Posterior vena cava (tissue), 2 donors: ENCODE measurements at regions not wholly inside any gene's neighbourhood (a gene's known extent, or its start where the extent isn't known, plus 50 kb on each side); places are given as distances from the start of the nearest gene placed in this dataset.

Experiments
- DNase-seq: peaks from one replicate; pipeline ENCODE4 v3.0.0-alpha.2; 2020; ENCODE audit warnings: low spot score
- intact Hi-C, 2 donors: fragments of 100-400 bp; cut with DNase I; formaldehyde crosslinking; loops; one replicate each; pipeline versions ENCODE4 v1.14.1 to v1.14.2; 2022 to 2023
- donor health status: DM: yes; HTN: yes; CAD: no.
- donor health status: DM: yes; HTN: yes; CAD: no.

DNA sequence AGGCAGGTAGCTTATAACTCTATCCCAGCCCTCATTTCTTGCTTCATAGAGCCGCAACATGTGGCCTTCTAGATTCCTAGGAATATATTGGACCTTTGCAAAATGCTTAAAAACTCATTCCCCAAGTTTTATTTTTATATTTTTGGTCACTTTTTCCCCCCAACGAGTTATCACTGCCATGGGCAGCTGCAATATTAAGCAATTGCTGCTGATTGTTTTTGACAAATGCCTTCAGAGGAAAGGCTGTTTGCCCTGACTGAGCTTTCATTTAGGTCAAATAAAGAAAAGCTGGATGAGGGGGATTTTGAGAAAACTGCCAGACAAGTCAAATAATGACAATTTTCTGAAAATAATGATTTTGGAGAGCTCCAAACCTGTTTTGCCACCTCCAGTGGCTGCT lies 976.9 kb upstream of the MBL2 start:
- no peak for DNase-seq
- intact Hi-C loops, result no loop called here

DNA sequence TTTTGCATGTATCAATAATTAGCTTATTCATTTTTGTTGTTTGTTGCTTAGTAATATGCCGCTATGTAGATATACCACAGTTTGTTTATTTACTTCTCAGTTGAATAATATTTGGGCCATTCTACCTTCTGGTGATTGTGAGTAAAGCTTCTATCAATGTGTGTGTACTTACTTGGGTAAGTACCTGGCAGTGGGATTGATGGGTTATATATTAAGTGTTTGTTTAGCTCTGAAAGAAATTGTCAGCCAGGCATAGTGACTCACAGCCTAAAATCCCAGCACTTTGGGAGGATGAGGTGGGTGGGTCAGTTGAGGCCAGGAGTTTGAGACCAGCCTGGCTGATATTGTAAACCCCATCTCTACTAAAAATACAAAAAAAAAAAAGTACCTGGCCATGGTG lies 975.7 kb upstream of the MBL2 start:
- intact Hi-C loops, result no loop called here
- no peak for DNase-seq

DNA sequence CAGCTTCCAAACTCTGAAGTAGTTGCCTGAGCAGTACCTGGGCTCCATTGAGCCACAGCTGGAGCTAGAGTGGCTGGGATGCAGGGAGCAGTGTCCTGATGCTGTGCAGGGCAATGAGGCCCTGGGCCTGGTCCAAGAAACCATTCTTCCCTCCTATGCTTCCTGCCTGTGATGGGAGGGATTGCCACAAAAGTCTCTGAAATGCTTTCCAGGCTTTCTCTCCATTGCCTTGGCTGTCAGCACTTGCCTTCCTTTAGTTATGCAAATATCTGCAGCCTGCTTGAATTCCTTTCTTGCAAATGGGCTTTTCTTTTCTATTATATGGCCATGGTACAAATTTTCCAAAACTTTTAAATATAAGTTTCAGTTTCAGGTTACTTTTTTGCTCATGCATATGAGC lies 972.2 kb upstream of the MBL2 start:
- DNase-seq, result no peak
- intact Hi-C loops, result no loop called here

GRCh38 chr10:53744176-53744575 lies 971.6 kb upstream of the MBL2 start:
- intact Hi-C loops, result no loop called here
- no peak for DNase-seq

GRCh38 chr10:53737132-53737531 lies 964.5 kb upstream of the MBL2 start:
- intact Hi-C loops, result no loop called here
- no peak for DNase-seq

DNA sequence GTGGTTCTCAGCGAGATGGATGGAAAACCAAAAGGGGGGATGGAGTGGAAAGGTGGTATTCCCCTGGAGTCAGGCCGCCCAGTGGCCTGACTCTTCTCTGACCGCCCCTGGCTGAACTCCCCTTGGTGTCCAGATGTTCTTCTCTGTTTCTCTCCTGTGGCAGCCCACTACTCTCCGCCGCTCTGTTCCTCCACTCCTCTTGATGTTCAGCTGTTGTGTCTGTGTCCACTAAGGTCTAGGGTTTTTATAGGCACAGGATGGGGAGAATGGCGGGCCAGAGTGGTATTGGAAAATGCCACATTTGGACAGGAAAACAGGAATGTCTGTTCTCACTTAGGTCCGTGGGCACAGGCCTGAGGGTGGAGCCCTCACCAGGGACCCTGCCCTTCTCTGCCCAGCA lies 954.3 kb upstream of the MBL2 start:
- intact Hi-C loops, result no loop called here
- no peak for DNase-seq

DNA sequence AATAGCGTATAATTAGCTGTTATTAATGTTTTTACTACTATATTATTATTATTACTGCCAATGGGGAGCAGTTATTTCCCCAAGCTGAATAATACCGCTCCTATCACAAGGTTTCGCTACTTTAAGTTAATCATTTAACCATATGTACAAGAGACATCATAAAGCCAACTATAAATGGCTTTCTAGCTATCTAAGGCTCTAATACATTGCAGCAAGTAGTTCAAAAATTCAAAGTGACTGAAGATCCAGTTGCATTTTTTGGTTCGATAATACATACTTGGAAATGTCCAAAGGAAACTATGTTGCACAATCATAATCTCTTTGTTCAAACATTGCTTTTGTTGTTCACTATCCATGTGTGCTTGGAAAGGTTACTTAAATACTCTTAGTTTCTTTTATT lies 952.0 kb upstream of the MBL2 start:
- DNase-seq, result no peak
- intact Hi-C loops, result no loop called here

- DNase-seq, result no peak
Measured at GRCh38 chr10:53719658-53720057, 947.1 kb upstream of the MBL2 start.

DNA sequence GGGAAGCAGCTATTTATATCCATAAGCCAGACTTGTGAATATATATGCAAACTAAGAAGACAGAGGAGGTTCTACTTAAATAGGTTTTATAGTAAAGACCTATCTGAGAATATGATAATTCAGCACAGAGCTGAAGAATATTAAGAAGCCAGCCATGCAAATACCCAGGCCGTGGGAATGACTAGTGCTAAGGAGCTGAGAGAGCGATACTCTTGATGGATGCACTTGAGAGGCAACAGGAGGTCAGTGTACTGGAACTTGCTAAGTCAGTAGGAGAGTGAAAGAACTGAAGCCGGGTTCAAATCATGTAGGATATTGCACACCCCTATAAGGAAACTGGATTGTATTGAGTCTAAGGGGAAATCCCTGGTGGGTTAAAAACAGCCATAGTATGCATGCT lies 943.6 kb upstream of the MBL2 start:
- intact Hi-C loops, result no loop called here
- no peak for DNase-seq

More at GRCh38 chr10:53719658-53720057, 947.1 kb upstream of the MBL2 start:
- intact Hi-C loops, result no loop called here

DNA sequence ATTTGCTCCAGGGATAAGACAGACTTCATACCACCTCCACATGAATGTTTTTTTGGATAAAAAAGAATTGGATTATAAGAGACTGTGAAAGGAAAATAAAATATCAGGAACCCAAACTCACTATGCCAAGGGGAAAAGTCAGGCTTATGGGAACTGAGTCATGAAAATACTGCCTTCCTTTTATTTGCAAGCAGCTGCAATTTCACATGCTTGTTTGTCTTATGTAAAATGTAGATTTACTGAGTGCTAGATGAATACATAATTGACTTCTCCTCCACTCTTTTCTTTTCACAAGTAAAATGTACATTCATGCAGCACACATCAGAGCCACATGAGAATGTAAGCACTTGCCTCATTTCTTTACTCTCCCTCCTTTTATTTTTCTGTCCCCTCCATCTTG lies 940.8 kb upstream of the MBL2 start:
- intact Hi-C loops, result no loop called here

GRCh38 chr10:53702489-53702888 lies 929.9 kb upstream of the MBL2 start:
- intact Hi-C loops, result no loop called here
- no peak for DNase-seq

More for the DNA sequence above, 940.8 kb upstream of the MBL2 start:
- no peak for DNase-seq

DNA sequence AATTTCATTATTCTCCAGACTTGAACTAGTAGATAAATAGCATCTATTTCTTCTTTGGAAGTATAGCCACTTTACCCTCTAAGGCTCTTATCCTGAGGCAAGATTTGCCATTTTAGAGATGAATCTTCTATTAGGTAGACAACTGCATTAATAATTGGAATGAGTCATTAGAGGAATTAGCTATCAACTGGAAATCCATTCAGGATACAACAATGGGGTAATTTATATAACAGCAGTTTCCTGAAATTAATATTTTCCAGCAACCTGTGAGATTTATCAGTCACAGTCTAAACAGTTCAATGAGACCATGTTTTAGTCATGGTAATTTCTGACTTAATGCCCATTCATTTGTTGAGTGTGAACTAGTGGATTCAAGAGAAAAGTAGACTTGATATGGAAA lies 928.6 kb upstream of the MBL2 start:
- intact Hi-C loops, result no loop called here
- DNase-seq, result no peak

- no peak for DNase-seq
- intact Hi-C loops, result no loop called here
Measured at GRCh38 chr10:53700278-53700677, 927.7 kb upstream of the MBL2 start.

DNA sequence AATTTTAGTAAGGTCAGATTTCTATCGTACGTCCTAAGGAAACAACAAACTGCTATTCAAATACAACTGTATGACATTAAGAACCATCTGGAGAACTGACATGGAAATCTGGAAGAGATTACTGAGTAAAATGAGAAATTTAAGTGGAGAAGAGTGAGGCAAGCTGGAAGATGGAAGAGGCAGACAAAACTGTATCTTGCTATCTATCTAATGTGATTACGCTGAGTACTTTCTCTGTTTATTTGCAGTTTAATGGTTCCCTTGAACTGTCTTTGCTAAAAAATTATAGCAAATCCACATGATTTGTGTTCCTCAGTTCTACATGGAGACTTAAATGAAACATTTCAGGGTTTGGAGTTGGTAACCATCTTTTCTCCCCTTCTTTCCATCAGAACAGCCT lies 927.1 kb upstream of the MBL2 start:
- intact Hi-C loops, result no loop called here
- DNase-seq, result no peak

DNA sequence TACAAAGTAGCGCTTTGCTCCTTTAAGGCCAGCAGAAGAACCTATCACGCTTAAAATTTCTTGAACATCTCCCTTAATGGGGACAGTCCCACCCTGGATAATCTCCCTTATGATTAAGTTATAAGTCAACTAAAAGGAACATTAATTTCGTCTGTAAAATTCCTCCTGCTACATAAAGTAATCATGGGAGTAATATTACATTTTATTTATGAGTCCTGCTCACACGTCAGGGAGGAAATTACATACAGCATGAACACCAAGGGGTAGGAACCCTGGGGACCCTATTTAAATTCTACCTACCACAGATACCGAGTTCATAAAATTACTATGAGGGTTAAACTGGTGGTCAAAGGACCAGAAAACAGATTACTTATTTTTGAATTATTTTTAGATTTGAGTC lies 926.6 kb upstream of the MBL2 start:
- intact Hi-C loops, result no loop called here

GRCh38 chr10:53697038-53697437 lies 924.5 kb upstream of the MBL2 start:
- intact Hi-C loops, result no loop called here
- DNase-seq, result no peak

More for the DNA sequence above, 926.6 kb upstream of the MBL2 start:
- DNase-seq, result no peak

- intact Hi-C loops, result no loop called here
- DNase-seq, result no peak
Measured at GRCh38 chr10:53690524-53691240, 918.1 kb upstream of the MBL2 start.

DNA sequence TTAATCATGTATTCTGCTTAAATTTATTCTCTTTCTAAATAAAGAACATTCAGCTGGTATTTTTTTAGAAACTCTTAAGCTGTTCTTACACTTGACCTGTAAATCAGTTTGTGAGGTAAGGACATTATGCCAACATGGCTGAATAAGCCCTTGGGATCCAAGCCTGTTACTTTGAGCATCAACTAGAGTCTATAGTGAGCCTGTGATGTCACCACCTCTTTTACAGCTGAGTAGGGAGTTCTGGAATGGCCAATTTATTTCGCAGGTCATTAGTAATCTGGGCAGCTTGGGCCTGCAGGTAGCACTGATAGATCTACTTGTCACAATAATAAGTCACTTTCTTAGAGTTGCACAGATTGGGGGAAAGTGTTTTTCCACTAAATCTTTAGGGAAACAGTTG lies 915.2 kb upstream of the MBL2 start:
- no peak for DNase-seq

DNA sequence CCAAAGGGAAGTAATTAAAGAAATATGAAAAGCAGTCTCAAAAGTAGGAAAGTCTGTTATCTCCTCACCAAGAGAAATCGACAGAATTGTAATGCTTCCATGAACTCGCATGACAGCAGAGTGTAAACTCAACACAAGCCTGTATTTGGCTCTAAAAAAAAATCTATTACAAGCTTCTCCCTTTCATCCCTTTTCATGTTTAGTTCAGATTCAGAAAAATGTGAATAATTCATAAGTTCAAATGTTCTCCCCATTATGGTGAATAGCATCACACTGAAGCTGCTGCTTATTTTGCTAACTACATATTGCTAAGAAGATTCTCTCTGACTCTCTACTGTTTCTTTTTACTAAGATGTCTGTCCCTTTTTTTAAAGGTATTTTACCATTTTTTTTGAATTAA lies 910.3 kb upstream of the MBL2 start:
- intact Hi-C loops, result no loop called here
- no peak for DNase-seq

More for the DNA sequence above, 915.2 kb upstream of the MBL2 start:
- intact Hi-C loops, result no loop called here

GRCh38 chr10:53682458-53682857 lies 909.9 kb upstream of the MBL2 start:
- intact Hi-C loops, result no loop called here
- no peak for DNase-seq

- no peak for DNase-seq
- intact Hi-C loops, result no loop called here
Measured at GRCh38 chr10:53679666-53680065, 907.1 kb upstream of the MBL2 start.

DNA sequence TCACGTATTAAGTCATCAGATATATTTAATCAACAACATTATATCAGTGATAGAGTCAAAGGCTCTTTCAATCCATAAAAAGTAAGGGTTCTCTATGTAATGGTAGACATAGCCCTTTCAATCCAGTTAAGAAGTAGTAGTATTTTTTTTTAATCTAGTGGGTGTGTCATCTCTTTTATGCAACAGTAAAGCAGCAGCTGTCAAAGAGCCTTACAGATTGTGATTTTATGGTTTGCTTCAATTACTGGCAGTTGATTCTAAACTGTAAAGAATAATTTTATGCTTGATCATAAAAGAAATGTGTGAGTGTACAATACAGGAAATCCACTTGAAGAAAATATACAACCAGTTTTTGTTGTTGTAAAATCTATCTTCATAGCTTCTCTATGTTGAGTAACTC lies 902.6 kb upstream of the MBL2 start:
- DNase-seq, result no peak
- intact Hi-C loops, result no loop called here
